ENCODE measurements at regions not wholly inside any gene's neighbourhood (a gene's known extent, or its start where the extent isn't known, plus 50 kb on each side); places are given as distances from the start of the nearest gene placed in this dataset.
"Not testable (repeated sequence)": the region's sequence is repeated elsewhere in the genome, so short reads cannot be mapped to it uniquely, and the experiment has no call there.

DNA sequence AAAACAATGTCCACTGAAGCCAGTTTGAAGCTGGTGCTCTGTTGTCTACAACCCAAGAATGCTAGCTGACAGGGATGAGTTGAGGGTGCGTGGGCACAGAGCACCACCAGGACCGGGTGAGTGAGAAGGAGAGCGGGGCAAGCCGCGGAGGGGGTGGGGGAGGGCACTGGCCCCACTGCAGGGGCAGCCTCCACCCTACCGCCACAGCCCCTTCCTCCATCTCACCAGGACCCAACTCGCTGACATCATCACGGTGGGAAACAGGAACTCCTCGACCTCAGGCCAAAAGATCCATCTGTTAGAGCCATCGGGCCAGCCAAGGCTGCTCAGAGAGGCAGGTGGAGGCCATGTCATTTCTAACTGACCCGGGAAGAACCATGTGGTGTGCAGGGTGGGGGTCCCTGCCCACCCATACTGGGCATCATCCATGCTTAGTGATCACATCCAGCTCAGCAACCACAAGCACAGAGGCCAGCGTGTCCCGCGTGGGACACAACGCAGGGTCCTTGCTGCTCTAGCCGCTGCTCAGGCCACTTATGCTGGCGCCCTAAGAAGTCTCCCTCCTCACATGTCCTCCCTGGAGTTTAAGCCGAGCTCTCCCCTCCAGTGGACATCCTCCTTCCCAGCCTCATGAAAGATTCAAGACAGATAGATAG is 57.6 kb upstream of the GATA2 start:
- DNase-seq, result no peak
- in situ Hi-C loops (cut with HindIII; ENCODE audit: low pct_ligation_motif_present, low pct_unique_long_range_greater_than_20kb, low sequenced_read_pairs), result no loop called here

DNA sequence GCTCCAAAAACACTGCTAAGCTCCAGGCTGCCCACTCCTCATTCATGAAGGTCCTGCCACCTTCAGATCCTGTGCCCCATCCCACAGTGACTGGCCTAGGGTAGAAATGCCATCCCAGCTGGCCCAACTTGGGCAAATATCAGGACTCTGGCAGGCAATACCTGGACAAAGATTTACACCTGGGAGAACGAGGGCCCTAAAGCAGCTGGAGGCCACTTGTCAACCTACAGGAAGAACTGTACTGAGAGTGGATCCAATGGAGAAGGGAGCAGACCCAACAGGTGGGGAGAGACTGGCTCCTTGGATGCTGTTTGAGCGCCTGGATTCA is 57.1 kb upstream of the GATA2 start:
- in situ Hi-C loops (cut with HindIII; ENCODE audit: low pct_ligation_motif_present, low pct_unique_long_range_greater_than_20kb, low sequenced_read_pairs), result no loop called here
- DNase-seq, result no peak

DNA sequence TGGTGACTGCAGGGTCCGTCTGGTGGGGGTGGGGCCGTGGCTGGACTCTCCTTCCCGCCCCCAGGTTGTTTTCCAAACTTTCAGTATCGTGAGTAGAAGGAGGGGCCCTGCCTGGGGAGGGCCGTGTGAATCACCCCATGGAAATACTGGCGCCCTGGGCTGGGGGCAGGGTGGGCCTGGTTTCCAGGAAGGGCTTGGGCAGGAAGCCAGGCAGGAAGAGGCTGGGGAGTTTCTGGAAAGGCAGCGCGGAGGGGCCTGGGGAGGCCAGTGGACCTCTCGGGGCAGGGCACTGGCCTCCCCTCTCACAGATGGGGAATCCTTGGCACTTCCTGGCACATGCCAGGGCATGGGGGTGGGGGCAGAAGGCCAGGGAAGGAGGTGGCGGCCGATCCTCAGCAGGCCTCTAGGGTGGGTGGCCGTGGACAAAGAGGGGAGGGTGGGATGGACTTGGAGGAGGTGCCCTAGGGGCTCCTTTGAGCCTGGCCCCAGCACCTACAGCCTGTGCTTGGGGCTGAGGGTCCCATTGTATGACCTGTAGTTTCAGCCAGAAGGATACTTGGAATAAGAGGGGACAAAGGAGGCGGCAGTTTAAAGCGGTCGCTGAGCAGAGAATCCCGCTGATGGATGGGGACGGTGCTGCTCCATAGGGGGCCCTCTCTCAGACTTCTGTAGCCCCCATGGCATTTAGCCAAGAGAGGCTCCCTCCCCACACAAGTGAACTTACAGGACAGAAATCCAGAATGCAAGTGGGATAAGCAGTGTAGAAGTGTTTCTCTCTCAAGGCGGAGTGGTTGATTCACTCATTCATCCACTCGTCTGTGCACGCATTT is 56.5 kb upstream of the GATA2 start:
- no peak for DNase-seq
- in situ Hi-C loops (cut with HindIII; ENCODE audit: low pct_ligation_motif_present, low pct_unique_long_range_greater_than_20kb, low sequenced_read_pairs), result no loop called here

DNA sequence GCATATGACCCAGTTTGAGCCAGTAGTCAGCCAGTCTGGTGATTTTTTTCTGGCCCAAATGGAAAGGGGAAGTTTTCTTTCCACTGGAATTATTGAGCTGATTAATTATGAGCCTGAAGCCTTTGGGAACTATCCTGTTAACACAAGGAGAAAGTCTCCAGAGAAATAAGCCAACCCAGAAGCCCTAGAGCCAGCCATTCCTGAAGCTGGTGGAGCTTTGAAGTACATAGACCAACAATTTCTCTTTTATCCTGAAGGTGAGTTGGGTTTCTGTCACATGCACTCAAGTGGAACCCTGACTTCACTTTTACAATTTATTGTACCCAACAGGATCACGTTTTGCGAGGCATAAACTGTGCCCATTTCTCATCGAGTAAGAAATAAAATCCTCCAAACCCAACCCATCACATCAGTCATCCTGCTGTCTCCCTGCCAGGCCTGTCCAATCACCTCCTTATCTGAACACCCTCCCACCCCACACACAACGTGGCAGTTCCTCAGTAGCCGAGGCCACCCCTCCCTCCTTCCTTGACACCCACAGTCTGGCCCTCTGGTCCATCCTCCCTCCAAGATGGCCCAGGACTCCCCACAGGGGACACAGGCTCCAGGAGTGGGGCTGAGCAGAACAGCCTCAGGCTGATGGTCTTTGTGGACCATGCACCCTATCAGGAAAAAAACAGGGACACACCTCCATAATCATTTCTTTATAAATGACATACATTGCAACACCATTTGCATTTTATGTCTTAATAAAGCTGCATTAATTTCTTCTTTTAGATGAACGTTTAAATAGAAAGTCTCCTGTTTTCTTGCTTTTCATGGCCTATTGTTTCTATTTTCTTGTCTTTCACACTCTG is 55.7 kb upstream of the GATA2 start:
- no peak for DNase-seq
- in situ Hi-C loops (cut with HindIII; ENCODE audit: low pct_ligation_motif_present, low pct_unique_long_range_greater_than_20kb, low sequenced_read_pairs), result no loop called here

DNA sequence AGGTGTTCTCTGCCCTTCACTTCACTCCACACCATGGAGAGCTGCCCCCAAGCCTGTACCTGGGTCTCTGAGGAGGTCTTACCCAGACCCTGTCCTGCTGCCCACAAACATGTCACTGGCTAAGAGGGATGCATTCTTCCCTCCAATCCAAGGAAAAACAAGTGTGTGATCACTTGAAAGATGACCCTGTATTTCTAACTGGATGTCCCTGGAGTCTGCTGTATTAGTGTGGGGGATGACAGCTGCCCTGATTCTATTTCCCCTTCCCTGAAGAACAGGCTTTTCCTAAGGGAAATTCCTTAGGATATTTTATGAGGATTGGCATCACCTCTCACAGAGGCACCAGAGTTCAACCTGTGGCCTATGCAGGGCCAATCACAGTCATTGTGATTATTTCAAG is 55.0 kb upstream of the GATA2 start:
- no peak for DNase-seq
- in situ Hi-C loops (cut with HindIII; ENCODE audit: low pct_ligation_motif_present, low pct_unique_long_range_greater_than_20kb, low sequenced_read_pairs), result no loop called here

DNA sequence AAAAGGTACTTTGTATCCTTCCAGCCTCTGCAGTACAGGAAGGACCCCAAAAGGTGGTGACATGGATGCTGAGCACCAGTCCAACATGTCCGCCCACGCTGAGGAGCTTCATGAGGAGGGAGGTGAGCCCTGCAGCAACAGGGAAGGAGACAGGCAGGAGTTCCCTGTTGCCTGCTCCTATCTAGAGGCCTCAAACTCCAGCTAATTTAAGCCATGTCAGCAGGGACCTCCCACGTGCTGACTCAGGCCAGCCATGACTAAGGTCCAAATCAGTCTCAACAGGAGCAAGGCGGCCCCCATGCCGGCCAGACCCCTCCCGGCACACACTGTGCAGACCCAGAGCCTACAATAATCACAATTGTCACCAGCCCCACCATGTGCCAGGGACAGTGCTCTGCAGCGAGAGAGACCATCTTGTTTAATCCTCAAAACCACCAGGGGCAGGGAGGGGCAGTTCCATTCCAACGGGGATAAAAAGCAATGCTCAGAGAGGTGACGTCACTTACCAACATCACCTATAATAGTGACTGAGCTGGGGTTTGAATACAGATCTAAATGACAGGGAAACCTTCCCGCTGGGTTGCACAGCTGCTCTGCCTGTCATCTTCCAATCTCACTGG is 54.5 kb upstream of the GATA2 start:
- no peak for DNase-seq
- in situ Hi-C loops (cut with HindIII; ENCODE audit: low pct_ligation_motif_present, low pct_unique_long_range_greater_than_20kb, low sequenced_read_pairs), result no loop called here

DNA sequence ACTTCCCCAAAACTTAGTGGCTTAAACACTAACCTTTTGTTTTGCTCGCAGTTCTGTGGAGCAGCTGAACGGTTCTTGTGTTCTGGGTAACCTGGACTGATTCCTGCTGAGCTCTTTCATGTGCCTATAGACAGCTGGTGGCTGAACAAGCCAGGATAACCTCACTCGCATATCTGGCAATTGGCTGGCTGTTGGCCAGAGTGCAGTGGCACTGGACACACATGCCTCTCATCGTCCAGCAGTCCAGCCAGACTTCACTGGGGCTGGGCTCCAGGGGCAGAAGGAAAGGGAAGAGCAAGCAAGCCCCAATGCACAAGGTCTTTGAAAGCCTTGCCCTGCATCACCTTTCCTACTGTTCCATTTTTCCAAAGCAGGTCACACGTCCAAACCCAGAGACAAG is 53.6 kb upstream of the GATA2 start:
- in situ Hi-C loops (cut with HindIII; ENCODE audit: low pct_ligation_motif_present, low pct_unique_long_range_greater_than_20kb, low sequenced_read_pairs), result no loop called here

DNA sequence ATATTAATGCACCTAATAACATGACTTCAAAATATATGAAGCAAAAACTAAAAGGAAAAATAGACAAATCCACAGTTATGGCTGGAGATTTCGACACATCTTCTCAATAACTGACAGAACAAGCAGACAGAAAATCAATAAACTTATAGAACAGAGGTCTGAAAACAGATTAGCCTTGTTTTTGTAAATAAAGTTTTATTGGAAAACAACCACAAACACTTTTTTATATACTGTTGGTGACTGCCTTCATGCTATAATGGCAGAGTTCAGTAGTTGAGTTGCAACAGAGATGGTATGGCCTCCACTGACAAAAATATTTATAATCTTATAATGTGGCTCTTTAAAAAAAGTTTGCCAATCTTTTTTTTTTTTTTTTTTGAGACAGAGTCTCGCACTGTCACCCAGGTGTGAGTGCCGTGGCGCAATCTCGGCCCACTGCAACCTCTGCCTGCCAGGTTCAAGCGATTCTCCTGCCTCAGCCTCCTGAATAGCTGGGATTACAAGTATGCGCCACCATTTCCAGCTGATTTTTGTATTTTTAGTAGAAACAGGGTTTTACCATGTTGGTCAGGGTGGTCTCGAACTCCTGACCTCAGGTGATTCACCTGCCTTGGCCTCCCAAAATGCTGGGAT is 52.2 kb upstream of the GATA2 start:
- no peak for DNase-seq
- in situ Hi-C loops (cut with HindIII; ENCODE audit: low pct_ligation_motif_present, low pct_unique_long_range_greater_than_20kb, low sequenced_read_pairs), result no loop called here

More for the DNA sequence above, 53.6 kb upstream of the GATA2 start:
- DNase-seq, result no peak

DNA sequence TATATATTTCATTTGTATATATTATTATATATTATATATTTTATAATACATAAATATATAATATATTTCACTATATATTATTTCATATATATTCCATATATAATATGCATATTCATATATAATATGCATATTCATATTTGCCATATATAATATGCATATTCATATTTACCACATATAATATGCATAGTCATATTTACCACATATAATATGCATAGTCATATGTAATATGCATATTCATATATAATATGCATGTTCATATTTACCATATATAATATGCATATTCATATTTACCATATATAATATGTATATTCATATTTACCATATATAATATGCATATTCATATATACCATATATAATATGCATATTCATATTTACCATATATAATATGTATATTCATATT is 51.2 kb upstream of the GATA2 start:
- in situ Hi-C loops (cut with HindIII; ENCODE audit: low pct_ligation_motif_present, low pct_unique_long_range_greater_than_20kb, low sequenced_read_pairs), result no loop called here
- DNase-seq, result no peak

DNA sequence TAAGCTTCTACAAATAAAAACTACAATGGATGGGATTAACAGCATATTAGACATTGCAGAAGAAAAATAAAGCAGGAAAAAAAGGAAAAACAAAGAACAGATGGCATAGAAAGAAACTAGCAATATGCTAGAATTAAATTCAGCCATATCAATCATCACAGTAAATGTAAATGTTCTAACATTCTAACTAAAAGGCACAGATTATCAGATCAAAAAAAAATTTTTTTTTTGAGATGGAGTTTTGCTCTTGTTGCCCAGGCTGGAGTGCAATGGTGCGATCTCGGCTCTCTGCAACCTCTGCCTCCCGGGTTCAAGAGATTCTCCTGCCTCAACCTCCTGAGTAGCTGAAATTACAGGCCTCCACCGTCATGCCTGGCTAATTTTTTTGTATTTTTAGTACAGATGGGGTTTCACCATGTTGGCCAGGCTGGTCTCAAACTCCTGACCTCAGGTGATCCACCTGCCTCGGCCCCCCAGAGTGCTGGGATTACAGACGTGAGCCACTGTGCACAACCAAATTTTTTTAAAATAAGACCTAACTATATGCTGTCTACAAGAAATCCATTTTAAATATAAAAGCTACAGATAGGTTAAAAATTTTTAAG is 50.7 kb upstream of the GATA2 start:
- DNase-seq; in situ Hi-C loops (cut with HindIII; ENCODE audit: low pct_ligation_motif_present, low pct_unique_long_range_greater_than_20kb, low sequenced_read_pairs): not testable (repeated sequence)

Data from ACHN (cell line).